PC-3 (cell line): ENCODE measurements at regions not wholly inside any gene's neighbourhood (a gene's known extent, or its start where the extent isn't known, plus 50 kb on each side); places are given as distances from the start of the nearest gene placed in this dataset.

ENCODE experiments used
- ATAC-seq: fragments of 200-7000 bp; cut with Tn5 transposase; 2 replicates; pipeline ENCODE4 v1.9.1; 2020; ENCODE audit warnings: mild to moderate bottlenecking, moderate library complexity
- BruUV-seq: library from RNA; stranded (reverse); fragments of 400-500 nt; replicated peaks from 2 replicates; lab custom pipeline; 2021; lab: Mats Ljungman, UMichigan
- CTCF ChIA-PET: fragments of 300-600 bp; sonication (Branson Sonifier 250); formaldehyde crosslinking; loops from one replicate; lab custom pipeline; 2022; ENCODE audit warnings: antibody characterized with exemption; lab: Charles Lee
- POLR2A ChIA-PET: fragments of 300-600 bp; sonication (Branson Sonifier 250); formaldehyde crosslinking; loops from one replicate; lab custom pipeline; 2022; ENCODE audit warnings: antibody characterized with exemption; ENCODE audit not compliant: unreplicated experiment; lab: Charles Lee
- DNase-seq: peaks from one replicate; pipeline ENCODE4 v3.0.0-alpha.2; 2015
- H2AFZ ChIP-seq: fragments of 300-600 bp; sonication (generic); 2 replicates; pipeline ENCODE4 v1.6.0; 2016; ENCODE audit warnings: antibody characterized with exemption, low read length
- H3F3A ChIP-seq: fragments of 300-600 bp; sonication (generic); one replicate; pipeline ENCODE4 v1.6.0; 2017; ENCODE audit warnings: antibody characterized with exemption, low read length, control low read depth, mild to moderate bottlenecking; ENCODE audit not compliant: unreplicated experiment
- H3K27ac ChIP-seq: fragments of 300-600 bp; sonication (generic); 2 replicates; pipeline ENCODE4 v1.5.1; 2016; ENCODE audit warnings: mild to moderate bottlenecking, low read length
- H3K27me3 ChIP-seq: fragments of 300-600 bp; sonication (generic); 2 replicates; pipeline ENCODE4 v1.6.1; 2016; ENCODE audit warnings: low read length, mixed read lengths
- H3K36me3 ChIP-seq: fragments of 300-600 bp; sonication (generic); 2 replicates; pipeline ENCODE4 v1.6.1; 2016; ENCODE audit warnings: low read depth, mixed run types, low read length, mixed read lengths
- H3K4me1 ChIP-seq: fragments of 300-600 bp; sonication (generic); 2 replicates; pipeline ENCODE4 v1.5.1; 2016; ENCODE audit warnings: low read length; ENCODE audit not compliant: insufficient read depth
- H3K4me2 ChIP-seq: fragments of 300-600 bp; sonication (generic); 2 replicates; pipeline ENCODE4 v1.6.0; 2016; ENCODE audit warnings: low read length
- H3K4me3 ChIP-seq: fragments of 300-600 bp; sonication (generic); 2 replicates; pipeline ENCODE4 v1.5.1; 2016; ENCODE audit warnings: mild to moderate bottlenecking, low read length, mixed read lengths
- H3K79me2 ChIP-seq: fragments of 300-600 bp; sonication (generic); 2 replicates; pipeline ENCODE4 v1.6.1; 2017; ENCODE audit warnings: low read length, mixed read lengths
- H3K9ac ChIP-seq: fragments of 300-600 bp; sonication (generic); 2 replicates; pipeline ENCODE4 v1.6.0; 2016; ENCODE audit warnings: mild to moderate bottlenecking, low read length
- H3K9me2 ChIP-seq: fragments of 300-600 bp; sonication (generic); replicated peaks from 2 replicates; pipeline ENCODE4 v1.6.1; 2016; ENCODE audit warnings: mixed run types, low read length, mixed read lengths
- H3K9me3 ChIP-seq: fragments of 300-600 bp; sonication (generic); 2 replicates; pipeline ENCODE4 v1.6.1; 2016; ENCODE audit warnings: low read length, mixed read lengths
- H4K20me1 ChIP-seq: fragments of 300-600 bp; sonication (generic); 2 replicates; pipeline ENCODE4 v1.6.1; 2016; ENCODE audit warnings: low read length, mixed read lengths
- EZH2 ChIP-seq: fragments of 300-600 bp; sonication (generic); IDR thresholded peaks from one replicate; pipeline ENCODE4 v1.6.1; 2017; ENCODE audit warnings: antibody characterized with exemption, mild to moderate bottlenecking, low read length; ENCODE audit not compliant: unreplicated experiment
- EZH2phosphoT487 ChIP-seq: fragments of 300-600 bp; sonication (generic); IDR thresholded peaks from 2 replicates; pipeline ENCODE4 v1.6.1; 2018; ENCODE audit warnings: mild to moderate bottlenecking, antibody characterized with exemption, low read length, borderline replicate concordance
- intact Hi-C: fragments of 100-400 bp; cut with micrococcal nuclease; formaldehyde crosslinking; loops from 2 replicates; pipeline ENCODE4 v1.9.0; 2023
- TF ChIP-seq, protein P1 (sequence below): fragments of 300-600 bp; sonication (generic); conservative IDR thresholded peaks from 2 replicates; pipeline ENCODE4 v1.5.1; 2017; ENCODE audit warnings: antibody characterized with exemption, low read depth, mild to moderate bottlenecking, low read length

DNA sequence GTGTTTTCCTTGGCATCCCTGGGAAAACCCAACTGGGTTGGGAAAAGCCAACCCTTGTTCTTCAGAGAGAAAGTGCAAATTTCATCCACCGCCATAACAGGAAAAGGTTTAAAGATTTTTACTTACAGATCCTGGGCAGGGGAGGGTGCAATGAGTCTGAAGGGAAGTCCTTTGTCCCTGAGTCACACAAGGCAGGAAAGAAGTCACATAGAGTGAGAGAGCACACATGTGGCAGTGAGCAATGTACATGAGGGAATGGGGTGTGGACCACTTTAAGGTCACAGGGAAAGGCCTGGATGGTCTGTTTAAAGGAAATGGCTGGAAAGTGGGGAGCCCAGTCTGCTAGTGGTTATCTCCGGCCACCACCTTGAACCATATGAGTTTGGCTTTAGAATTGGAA, 248.9 kb downstream of the HS3ST1 start:
- no peaks in the 10 kb centered on the region for H3F3A ChIP-seq
- H3K36me3 ChIP-seq = no peaks in the 10 kb centered on the region
- H3K9me3 ChIP-seq = no peaks in the 10 kb centered on the region
- TF ChIP-seq EZH2phosphoT487 = no peak
- no peak for TF ChIP-seq EZH2
- TF ChIP-seq, protein P1, sequence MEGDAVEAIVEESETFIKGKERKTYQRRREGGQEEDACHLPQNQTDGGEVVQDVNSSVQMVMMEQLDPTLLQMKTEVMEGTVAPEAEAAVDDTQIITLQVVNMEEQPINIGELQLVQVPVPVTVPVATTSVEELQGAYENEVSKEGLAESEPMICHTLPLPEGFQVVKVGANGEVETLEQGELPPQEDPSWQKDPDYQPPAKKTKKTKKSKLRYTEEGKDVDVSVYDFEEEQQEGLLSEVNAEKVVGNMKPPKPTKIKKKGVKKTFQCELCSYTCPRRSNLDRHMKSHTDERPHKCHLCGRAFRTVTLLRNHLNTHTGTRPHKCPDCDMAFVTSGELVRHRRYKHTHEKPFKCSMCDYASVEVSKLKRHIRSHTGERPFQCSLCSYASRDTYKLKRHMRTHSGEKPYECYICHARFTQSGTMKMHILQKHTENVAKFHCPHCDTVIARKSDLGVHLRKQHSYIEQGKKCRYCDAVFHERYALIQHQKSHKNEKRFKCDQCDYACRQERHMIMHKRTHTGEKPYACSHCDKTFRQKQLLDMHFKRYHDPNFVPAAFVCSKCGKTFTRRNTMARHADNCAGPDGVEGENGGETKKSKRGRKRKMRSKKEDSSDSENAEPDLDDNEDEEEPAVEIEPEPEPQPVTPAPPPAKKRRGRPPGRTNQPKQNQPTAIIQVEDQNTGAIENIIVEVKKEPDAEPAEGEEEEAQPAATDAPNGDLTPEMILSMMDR = no peak
- H3K4me3 ChIP-seq = no peak overlapping the region
- H3K4me2 ChIP-seq = no peak overlapping the region
- H3K27me3 ChIP-seq = no peaks in the 10 kb centered on the region
- H3K4me1 ChIP-seq = no peaks in the 10 kb centered on the region; the same call in 1 of the 2 replicates
- no peak for ATAC-seq
- no peak overlapping the region for H3K27ac ChIP-seq
- H3K9ac ChIP-seq = no peak overlapping the region
- no TSS peak for BruUV-seq
- H4K20me1 ChIP-seq = no peaks in the 10 kb centered on the region
- H2AFZ ChIP-seq = no peak overlapping the region
- intact Hi-C loops = no loop called here
- no peak for DNase-seq
- ChIA-PET CTCF (no interaction called here), POLR2A (no interaction called here)
- H3K79me2 ChIP-seq = no peaks in the 10 kb centered on the region
- H3K9me2 ChIP-seq = no peaks in the 10 kb centered on the region

DNA sequence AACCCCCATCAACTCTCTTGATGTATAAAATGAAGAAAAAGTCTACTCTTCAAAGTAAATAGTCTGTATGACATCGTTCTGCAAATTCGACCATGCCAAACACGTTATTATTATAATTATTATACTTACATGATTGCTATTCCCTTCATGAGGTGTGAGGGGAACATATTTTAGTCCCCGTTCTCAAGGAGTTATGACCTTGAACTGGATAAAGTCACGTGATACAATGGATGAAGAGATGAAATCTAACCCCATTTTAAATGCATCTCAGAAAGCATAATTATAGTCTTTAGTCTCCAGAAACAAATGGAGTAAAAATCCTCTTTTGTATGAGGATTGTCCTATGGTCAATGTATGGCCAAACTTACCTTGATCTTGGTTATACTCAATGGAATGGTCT, 250.3 kb downstream of the HS3ST1 start:
- Histone ChIP-seq H3K9me3 (no peaks in the 10 kb centered on the region), H3F3A (no peaks in the 10 kb centered on the region), H3K4me3 (no peak overlapping the region), H3K4me1 (no peaks in the 10 kb centered on the region; the same call in 1 of the 2 replicates), H3K9ac (no peak overlapping the region), H3K27ac (no peak overlapping the region), H3K36me3 (no peaks in the 10 kb centered on the region), H2AFZ (no peak overlapping the region), H3K79me2 (no peaks in the 10 kb centered on the region), H3K4me2 (no peak overlapping the region), H3K9me2 (no peaks in the 10 kb centered on the region), H3K27me3 (no peaks in the 10 kb centered on the region), H4K20me1 (no peaks in the 10 kb centered on the region)
- CTCF ChIA-PET = no interaction called here
- ATAC-seq (no peak), DNase-seq (no peak)
- no TSS peak for BruUV-seq
- TF ChIP-seq, protein P1 = no peak
- TF ChIP-seq EZH2phosphoT487 (no peak), EZH2 (no peak)
- intact Hi-C loops = no loop called here
- POLR2A ChIA-PET = no interaction called here

GRCh38 chr4:11175374-11175773, 253.3 kb downstream of the HS3ST1 start:
- H3K36me3 ChIP-seq = no peaks in the 10 kb centered on the region
- ChIA-PET CTCF (no interaction called here), POLR2A (no interaction called here)
- H3K27ac ChIP-seq = no peak overlapping the region
- no peaks in the 10 kb centered on the region for H3K79me2 ChIP-seq
- ATAC-seq = no peak
- no peak overlapping the region for H3K4me2 ChIP-seq
- intact Hi-C loops = no loop called here
- TF ChIP-seq EZH2 (no peak), EZH2phosphoT487 (no peak)
- TF ChIP-seq, protein P1 = no peak
- no peaks in the 10 kb centered on the region for H3K27me3 ChIP-seq
- H3K4me3 ChIP-seq = no peak overlapping the region
- H3K9me3 ChIP-seq = no peaks in the 10 kb centered on the region
- no peak for DNase-seq
- no peaks in the 10 kb centered on the region for H4K20me1 ChIP-seq
- no TSS peak for BruUV-seq
- no peaks in the 10 kb centered on the region for H3K4me1 ChIP-seq
- no peak overlapping the region for H2AFZ ChIP-seq
- H3K9me2 ChIP-seq = no peaks in the 10 kb centered on the region
- no peaks in the 10 kb centered on the region for H3F3A ChIP-seq
- no peak overlapping the region for H3K9ac ChIP-seq
